ENCODE measurements at regions not wholly inside any gene's neighbourhood (a gene's known extent, or its start where the extent isn't known, plus 50 kb on each side); places are given as distances from the start of the nearest gene placed in this dataset.

GRCh38 chr1:53388963-53389362, 61.1 kb upstream of the LRP8 start:
- TF ChIP-seq CTCF (IDR thresholded peaks at IDR 0.05) (no peak), POLR2AphosphoS5 (IDR thresholded peaks at IDR 0.05) (no peak)
